SKM-1 treated with dmso at 0.1 percent for 144 hours (cell line): ENCODE measurements at regions not wholly inside any gene's neighbourhood (a gene's known extent, or its start where the extent isn't known, plus 50 kb on each side); places are given as distances from the start of the nearest gene placed in this dataset.
"Not testable (repeated sequence)": the region's sequence is repeated elsewhere in the genome, so short reads cannot be mapped to it uniquely, and the experiment has no call there.

Experiments
- DNase-seq: peaks from one replicate; lab custom pipeline; 2025; ENCODE audit not compliant: unreplicated experiment; lab: John Stamatoyannopoulos, UW

DNA sequence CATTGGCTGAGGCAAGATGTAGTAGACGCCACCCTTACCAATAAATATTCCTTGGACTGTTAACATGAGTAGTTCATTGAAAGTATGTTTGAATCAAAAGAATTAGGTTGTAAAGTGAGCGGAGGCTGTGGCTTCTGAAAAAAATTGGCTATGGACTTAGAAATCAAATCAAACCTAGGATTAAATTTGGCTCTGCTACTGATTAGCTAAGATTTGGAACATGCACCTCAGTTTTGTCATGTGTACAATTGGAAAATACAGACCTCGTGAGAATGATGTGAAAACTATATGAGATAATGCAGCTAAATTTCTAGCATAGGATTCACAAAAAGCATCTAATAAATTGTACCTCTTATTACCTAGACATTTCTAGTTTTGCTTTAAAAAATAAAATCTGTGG lies 85.3 kb upstream of the USP25 start:
- no peak for DNase-seq

DNA sequence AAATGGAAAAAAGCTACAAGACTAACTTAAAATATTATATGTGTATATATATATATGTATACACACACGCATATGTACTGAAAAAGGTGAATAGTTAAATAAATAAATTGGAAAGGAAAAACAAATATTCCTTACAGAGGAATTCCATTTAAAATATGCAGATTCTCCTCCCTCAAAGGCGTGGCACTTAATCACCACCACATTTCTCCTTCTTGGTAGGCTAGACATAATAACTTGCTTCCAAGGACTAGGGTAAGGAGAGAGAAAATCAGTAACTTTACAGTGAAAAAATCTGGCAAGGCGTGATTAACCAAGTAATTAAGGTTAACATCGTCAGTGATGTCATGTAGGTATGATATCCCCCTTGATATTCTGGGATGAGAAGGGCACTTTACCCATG lies 84.0 kb upstream of the USP25 start:
- no peak for DNase-seq

DNA sequence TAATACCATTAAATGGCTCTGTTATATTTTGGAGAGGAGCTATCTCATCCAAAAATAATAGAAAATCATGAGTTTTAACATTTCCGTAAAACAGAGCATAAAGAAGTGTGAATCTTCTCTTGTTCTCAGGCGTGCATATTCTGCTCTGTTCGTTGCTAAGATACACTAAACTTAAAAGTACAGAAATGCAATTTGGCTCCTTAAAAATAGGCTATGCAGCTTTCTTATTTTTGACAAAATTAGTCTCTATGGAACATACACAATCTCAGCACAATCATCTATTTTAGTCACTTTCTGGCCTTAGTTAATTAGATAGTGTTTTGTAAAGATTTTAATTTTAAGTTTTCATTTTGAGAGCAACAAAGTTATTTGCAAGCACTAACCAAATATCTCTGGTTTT lies 79.0 kb upstream of the USP25 start:
- no peak for DNase-seq

DNA sequence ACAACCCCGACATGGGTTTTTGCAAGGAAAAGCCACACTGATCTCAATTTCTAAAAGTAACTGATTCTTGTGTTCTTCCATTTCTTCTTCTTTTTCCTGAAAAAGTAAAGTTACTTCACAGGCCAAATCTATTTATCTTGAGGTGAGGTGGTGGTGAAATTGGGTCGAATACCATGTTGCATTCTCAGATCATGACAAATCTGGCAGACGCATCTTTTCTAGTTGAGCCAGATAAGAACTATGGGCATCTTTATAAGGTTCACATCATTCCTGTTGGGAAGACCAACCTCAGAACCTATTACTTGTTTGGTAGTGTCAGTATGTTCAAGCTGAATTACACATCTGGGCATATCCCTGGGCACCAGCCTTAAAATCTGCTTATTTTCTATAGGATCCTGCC lies 78.6 kb upstream of the USP25 start:
- no peak for DNase-seq

DNA sequence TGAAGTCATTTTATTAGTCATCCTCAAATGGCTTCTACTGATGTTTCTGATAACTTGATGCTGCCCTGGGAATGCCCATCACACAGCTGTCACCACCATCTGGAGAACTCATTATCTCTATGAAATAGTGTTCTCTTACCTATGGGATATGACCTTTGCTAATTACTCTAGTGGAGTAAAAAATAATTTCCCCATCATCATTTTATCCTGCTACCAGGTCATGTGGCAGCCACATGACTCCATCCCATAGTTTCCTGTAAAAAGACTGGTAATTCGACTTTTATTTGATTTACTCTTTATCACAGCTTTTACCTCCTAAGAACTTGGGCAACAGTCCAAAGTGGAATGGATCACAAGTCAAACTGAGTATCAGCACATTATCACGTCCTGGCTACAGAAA lies 76.1 kb upstream of the USP25 start:
- DNase-seq: no peak

DNA sequence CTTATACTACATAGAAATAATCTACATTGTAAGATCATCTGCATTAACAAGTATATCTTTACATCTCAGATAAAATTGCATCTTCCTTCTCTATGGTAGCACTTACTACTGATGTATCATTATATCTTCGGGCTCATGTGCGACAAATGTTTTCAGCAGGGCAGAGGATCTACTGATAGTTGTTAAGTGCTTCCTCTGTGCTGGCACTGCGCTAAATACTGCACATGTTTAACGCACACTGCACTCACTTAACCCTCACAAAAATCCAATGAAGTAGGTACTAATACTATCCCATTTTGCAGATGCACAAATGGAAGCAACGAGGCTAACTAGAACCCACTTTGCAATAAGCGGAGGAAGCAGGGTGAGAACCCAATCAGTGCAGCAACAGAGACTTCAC lies 75.6 kb upstream of the USP25 start:
- DNase-seq: no peak

DNA sequence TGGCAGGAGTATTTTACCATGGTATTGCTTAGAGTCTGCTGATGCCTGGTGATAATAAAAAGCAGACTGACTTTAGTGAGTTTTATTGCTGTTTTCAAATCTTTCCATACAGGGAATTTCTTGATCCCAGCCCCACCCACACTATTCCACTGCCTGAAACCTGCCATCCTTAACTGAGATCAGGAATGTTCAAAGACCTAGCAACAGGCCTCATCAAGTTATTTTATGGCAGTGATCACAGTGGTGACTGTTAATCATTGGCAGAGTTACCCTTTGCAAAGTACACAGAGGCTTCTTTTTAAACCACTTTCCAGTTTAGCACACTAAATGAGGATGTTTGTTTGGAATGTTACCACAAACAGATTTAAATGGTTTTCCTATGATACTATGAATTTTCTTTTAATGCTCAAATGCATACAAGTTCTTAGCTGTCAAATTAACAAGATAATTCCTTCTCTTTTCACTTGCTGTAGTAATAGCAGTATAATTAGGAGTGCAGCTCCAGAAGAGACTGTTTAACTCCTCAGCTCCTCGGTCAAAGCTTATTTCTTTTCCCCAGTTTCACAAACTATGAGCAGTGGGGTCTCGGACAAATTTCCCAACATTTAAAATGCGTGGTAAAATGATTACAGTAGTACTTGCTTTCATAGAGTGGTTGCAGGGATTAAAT lies 69.9 kb upstream of the USP25 start:
- no peak for DNase-seq

DNA sequence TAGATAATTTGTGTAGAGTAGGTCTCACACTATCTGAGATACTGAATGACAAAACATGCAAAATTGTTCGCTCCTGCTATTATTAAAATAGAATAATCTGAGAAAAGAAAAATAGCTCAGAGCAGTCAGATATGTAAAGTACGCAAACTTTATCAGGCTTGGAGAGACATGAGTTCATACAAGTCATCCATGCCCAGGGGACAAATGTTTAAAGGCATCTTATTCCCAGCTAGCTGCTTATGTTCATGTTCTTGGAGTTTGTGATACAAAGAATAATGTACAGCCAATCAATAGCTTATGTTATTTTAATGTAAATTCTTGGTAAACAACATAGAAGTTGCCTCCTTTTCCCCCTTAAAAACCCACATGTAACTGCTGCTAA lies 69.4 kb upstream of the USP25 start:
- no peak for DNase-seq

DNA sequence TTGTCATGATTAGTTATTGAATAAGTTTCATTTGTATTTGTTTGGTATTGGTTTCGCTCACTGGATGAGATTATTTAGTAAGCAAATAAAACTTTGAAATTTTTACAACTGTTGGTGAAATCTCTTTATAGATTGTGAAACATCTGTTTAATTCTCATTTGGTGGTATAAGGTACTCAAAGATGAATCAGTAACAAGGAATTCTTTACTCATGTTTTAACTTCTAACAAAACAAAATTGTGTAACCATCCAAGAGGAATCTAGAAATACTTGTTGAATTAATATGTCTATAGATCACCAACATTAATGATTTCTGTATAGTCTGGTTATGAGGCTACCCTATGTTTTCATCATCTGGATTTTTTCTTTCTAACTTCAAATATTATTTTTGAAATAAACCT lies 62.8 kb upstream of the USP25 start:
- no peak for DNase-seq

DNA sequence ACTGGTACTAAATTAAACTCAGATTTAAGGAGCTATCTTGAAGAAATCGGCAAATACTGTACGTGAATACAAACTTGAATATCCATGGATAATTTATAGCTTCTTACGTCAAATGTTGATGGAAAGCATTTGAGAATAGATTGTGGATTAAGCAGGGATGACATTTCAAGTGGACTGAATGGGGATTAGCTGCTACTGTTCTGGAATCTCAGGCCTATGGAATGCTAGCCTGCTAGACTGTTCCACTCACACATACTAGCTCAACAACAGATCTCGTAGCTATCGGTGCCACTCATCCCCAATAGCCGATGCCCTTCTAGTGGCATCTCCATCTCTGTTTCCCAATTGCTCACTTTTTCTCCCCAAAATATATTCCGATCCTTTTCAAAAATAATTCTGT lies 62.0 kb upstream of the USP25 start:
- DNase-seq: no peak

DNA sequence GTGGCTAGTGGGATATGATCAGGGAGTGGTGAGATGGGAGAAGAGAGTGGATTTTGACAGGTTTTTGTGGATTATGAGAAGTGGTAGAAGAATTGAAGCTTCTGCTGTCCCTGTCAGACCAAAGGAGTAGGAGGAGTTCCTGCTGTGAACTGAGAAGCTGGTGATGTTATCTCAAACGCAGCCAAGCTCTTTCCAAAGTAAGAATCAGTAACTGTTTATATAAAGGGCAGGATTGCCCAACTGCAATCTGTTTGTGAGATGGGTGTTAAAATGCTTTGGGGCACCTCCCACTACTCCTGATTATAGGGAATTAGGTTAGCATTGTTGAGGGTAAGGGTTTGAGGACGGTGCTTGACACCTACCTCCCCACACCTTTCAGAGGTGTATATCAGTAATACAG lies 60.5 kb upstream of the USP25 start:
- DNase-seq: no peak

DNA sequence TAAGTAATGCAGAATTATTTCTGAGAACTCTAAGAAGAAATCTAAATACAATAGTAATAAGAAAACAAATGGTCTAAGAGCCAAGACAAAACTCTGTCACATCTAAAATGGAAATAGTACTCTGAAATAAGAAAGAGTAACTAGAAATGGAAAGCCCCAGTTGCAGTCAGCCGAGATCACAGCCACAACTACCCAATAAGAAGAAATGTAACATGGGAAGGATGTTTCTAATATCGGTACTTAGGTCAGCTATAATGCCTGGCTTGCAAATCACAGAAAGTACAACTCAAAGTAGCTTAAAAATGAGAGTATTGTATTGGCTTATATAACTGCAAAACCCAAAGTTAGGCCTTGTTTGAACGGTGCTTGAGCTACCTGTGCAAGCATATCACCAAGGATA lies 58.6 kb upstream of the USP25 start:
- no peak for DNase-seq

DNA sequence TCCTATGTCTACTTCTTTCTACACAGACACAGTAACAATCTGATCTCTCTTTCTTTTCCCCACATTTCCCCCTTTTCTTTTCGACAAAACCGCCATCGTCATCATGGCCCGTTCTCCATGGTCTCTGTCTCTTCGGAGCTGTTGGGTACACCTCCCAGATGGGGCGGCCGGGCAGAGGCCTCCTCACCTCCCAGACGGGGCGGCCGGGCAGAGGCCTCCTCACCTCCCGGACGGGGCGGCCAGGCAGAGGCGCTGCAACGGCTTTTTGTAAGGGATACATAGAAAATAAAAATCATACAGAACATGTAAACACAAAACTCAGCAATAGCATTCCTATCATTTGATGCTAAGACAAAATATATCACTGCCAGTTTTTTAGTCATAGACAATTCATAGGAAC lies 57.2 kb upstream of the USP25 start:
- DNase-seq: not testable (repeated sequence)

DNA sequence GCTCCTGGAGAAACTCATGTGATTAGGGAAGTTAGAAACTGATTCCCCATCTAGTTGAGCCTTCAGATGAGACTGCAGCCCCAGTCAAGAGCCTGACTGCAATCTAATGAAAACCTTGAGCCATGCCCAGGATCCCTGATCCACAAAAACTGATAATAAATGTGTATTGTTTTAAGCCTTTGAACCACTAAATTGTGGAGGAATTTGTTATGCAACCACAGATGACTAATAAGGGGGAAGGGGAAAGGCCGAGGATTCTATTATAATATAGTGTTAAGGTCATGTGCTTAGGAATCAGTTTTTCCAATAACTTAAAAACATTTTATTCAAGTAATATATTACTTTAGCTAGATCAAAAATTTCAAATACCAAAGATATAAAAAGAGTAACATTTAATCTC lies 52.8 kb upstream of the USP25 start:
- DNase-seq: no peak

DNA sequence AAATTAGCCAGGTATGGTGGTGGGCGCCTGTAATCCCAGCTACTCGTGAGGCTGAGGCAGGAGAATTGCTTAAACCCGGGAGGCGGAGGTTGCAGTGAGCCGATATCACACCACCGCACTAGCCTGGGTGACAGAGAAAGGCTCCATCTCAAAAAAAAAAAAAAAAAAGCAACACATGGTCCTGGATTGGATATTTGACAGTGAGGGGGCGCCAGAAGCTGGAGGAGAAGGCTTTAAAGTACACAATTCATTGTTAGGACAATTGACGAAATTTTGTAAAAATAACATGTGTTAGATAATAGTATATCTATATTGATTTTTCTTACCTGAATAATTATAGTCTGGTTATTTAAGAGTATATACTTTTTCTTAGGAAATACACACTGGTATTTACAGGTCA lies 50.2 kb upstream of the USP25 start:
- DNase-seq: no peak
